DND-41 (cell line): ENCODE measurements at regions not wholly inside any gene's neighbourhood (a gene's known extent, or its start where the extent isn't known, plus 50 kb on each side); places are given as distances from the start of the nearest gene placed in this dataset.

Source experiments
- EZH2 ChIP-seq: IDR thresholded peaks from 3 replicates; pipeline ENCODE4 v1.6.1; 2012; ENCODE audit warnings: borderline replicate concordance, low read depth, mild to moderate bottlenecking, moderate library complexity, low read length, inconsistent platforms; ENCODE audit not compliant: severe bottlenecking
- TF ChIP-seq, protein P1 (sequence below): IDR thresholded peaks from 2 replicates; pipeline ENCODE4 v1.5.1; 2012; ENCODE audit warnings: borderline replicate concordance, low read length, moderate library complexity, mild to moderate bottlenecking; ENCODE audit not compliant: poor library complexity, severe bottlenecking; ENCODE audit errors: extremely low read depth

DNA sequence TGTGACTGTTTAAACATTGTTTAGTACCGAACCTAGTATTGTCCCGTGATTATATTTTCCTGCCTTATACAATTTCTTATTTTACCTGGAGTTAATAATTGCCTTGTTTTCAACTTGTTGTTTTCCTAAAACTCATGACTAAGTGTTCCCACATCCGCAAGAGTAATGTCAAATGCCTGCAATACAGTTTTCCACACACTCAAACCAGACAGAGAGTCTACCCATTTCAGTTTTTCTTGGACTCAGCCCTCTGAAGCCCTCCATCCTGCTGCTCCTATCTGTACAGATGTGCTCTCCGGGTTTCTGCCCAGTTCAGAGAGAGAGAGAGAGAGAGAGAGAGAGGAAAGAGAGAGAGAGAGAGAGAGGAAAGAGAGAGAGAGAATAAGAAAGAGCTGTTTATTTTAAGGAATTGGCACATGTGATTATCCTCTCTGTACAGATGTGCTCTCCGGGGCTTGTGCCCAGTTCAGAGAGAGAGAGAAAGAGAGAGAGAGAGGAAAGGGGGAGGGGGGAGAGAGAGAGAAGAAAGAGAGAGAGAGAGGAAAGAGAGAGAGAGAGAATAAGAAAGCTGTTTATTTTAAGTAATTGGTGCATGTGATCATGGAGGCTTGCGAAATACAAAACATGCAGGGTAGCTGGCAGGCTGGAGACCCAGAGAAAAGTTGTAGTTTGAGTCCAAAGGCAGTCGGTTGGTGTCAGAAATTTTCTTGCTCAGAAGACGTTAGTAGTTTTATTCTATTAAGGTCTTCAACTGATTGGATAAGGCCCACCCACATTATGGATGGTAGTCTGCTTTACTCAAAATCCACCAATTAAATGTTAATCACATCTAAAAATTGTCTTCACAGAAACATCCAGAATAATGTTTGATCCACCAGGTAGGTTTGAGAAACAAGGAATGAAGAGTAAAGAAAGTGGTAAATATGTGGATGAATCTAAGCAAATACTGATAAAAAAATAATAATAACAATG lies 104.1 kb upstream of the GOLGA8J start:
- TF ChIP-seq, protein P1, sequence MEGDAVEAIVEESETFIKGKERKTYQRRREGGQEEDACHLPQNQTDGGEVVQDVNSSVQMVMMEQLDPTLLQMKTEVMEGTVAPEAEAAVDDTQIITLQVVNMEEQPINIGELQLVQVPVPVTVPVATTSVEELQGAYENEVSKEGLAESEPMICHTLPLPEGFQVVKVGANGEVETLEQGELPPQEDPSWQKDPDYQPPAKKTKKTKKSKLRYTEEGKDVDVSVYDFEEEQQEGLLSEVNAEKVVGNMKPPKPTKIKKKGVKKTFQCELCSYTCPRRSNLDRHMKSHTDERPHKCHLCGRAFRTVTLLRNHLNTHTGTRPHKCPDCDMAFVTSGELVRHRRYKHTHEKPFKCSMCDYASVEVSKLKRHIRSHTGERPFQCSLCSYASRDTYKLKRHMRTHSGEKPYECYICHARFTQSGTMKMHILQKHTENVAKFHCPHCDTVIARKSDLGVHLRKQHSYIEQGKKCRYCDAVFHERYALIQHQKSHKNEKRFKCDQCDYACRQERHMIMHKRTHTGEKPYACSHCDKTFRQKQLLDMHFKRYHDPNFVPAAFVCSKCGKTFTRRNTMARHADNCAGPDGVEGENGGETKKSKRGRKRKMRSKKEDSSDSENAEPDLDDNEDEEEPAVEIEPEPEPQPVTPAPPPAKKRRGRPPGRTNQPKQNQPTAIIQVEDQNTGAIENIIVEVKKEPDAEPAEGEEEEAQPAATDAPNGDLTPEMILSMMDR = no peak
- TF ChIP-seq EZH2 = no peak
